PC-9 (cell line): ENCODE measurements at regions not wholly inside any gene's neighbourhood (a gene's known extent, or its start where the extent isn't known, plus 50 kb on each side); places are given as distances from the start of the nearest gene placed in this dataset.

ENCODE experiments used
- EZH2 ChIP-seq: fragments of 200-600 bp; sonication (generic); IDR thresholded peaks from 2 replicates; pipeline ENCODE4 v1.8.0; 2017; ENCODE audit warnings: antibody characterized with exemption, low read depth
- TF ChIP-seq, protein P1 (sequence below): fragments of 200-600 bp; sonication (generic); conservative IDR thresholded peaks from 2 replicates; pipeline ENCODE4 v1.6.1; 2017; ENCODE audit warnings: mixed run types, antibody characterized with exemption, mild to moderate bottlenecking, moderate library complexity

GRCh38 chr2:82730811-82731210, 1728.3 kb downstream of the SUCLG1 start:
- TF ChIP-seq, protein P1, sequence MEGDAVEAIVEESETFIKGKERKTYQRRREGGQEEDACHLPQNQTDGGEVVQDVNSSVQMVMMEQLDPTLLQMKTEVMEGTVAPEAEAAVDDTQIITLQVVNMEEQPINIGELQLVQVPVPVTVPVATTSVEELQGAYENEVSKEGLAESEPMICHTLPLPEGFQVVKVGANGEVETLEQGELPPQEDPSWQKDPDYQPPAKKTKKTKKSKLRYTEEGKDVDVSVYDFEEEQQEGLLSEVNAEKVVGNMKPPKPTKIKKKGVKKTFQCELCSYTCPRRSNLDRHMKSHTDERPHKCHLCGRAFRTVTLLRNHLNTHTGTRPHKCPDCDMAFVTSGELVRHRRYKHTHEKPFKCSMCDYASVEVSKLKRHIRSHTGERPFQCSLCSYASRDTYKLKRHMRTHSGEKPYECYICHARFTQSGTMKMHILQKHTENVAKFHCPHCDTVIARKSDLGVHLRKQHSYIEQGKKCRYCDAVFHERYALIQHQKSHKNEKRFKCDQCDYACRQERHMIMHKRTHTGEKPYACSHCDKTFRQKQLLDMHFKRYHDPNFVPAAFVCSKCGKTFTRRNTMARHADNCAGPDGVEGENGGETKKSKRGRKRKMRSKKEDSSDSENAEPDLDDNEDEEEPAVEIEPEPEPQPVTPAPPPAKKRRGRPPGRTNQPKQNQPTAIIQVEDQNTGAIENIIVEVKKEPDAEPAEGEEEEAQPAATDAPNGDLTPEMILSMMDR, result no peak
- no peak for TF ChIP-seq EZH2
